DND-41 (cell line): ENCODE measurements at regions not wholly inside any gene's neighbourhood (a gene's known extent, or its start where the extent isn't known, plus 50 kb on each side); places are given as distances from the start of the nearest gene placed in this dataset.

ENCODE experiments used
- EZH2 ChIP-seq: IDR thresholded peaks from 3 replicates; pipeline ENCODE4 v1.6.1; 2012; ENCODE audit warnings: borderline replicate concordance, low read depth, mild to moderate bottlenecking, moderate library complexity, low read length, inconsistent platforms; ENCODE audit not compliant: severe bottlenecking
- TF ChIP-seq, protein P1 (sequence below): IDR thresholded peaks from 2 replicates; pipeline ENCODE4 v1.5.1; 2012; ENCODE audit warnings: borderline replicate concordance, low read length, moderate library complexity, mild to moderate bottlenecking; ENCODE audit not compliant: poor library complexity, severe bottlenecking; ENCODE audit errors: extremely low read depth

DNA sequence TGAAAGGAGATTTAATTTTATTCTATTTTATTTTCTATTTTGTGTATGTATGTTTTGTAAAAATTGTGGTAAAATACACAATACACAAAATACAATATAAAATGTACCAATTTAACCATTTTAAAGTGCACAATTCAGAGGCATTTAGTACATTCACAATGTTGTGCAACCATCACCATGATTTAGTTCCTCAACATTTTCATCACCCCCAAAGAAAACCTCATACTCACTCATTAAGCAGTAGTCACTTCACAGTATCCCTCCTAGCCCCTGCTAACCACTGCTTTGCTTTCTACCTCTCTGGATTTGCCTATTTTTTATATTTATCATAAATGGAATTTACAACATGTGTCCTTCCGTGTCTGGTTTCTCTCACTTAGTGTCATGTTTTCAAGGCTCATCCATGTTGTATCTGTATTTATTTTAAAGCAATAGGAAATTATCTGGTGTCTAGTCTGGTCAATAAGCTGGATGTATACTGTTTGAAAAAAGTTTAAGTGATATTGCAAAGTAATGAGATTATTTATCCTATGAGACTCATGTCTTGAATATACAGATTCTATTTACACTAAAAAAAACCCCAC lies 77.9 kb upstream of the GLS start:
- TF ChIP-seq, protein P1, sequence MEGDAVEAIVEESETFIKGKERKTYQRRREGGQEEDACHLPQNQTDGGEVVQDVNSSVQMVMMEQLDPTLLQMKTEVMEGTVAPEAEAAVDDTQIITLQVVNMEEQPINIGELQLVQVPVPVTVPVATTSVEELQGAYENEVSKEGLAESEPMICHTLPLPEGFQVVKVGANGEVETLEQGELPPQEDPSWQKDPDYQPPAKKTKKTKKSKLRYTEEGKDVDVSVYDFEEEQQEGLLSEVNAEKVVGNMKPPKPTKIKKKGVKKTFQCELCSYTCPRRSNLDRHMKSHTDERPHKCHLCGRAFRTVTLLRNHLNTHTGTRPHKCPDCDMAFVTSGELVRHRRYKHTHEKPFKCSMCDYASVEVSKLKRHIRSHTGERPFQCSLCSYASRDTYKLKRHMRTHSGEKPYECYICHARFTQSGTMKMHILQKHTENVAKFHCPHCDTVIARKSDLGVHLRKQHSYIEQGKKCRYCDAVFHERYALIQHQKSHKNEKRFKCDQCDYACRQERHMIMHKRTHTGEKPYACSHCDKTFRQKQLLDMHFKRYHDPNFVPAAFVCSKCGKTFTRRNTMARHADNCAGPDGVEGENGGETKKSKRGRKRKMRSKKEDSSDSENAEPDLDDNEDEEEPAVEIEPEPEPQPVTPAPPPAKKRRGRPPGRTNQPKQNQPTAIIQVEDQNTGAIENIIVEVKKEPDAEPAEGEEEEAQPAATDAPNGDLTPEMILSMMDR: no peak
- TF ChIP-seq EZH2: no peak
